Neural progenitor cell (in vitro differentiated cells): ENCODE measurements at regions not wholly inside any gene's neighbourhood (a gene's known extent, or its start where the extent isn't known, plus 50 kb on each side); places are given as distances from the start of the nearest gene placed in this dataset.

ENCODE experiments used
- DNase-seq: peaks from one replicate; pipeline ENCODE4 v3.0.0-alpha.2; 2016; ENCODE audit warnings: low spot score
- H2AFZ ChIP-seq: fragments of 200-600 bp; sonication (generic); replicated peaks from 2 replicates; pipeline ENCODE4 v1.6.1; 2016; ENCODE audit warnings: antibody characterized with exemption
- H3F3A ChIP-seq: fragments of 200-600 bp; sonication (generic); 2 replicates; pipeline ENCODE4 v1.6.1; 2016; ENCODE audit warnings: antibody characterized with exemption, low read depth
- H3K27ac ChIP-seq: fragments of 200-600 bp; sonication (generic); 2 replicates; pipeline ENCODE4 v1.5.1; 2016; ENCODE audit warnings: mild to moderate bottlenecking
- H3K27me3 ChIP-seq: fragments of 200-600 bp; sonication (generic); 2 replicates; pipeline ENCODE4 v1.6.1; 2016; ENCODE audit warnings: mild to moderate bottlenecking, moderate library complexity
- H3K36me3 ChIP-seq: fragments of 200-600 bp; sonication (generic); 2 replicates; pipeline ENCODE4 v1.5.1; 2016
- H3K4me1 ChIP-seq: fragments of 200-600 bp; sonication (generic); 2 replicates; pipeline ENCODE4 v1.6.1; 2016; ENCODE audit warnings: mixed run types
- H3K4me2 ChIP-seq: fragments of 200-600 bp; sonication (generic); 2 replicates; pipeline ENCODE4 v1.6.1; 2016
- H3K4me3 ChIP-seq: fragments of 200-600 bp; sonication (generic); 2 replicates; pipeline ENCODE4 v1.5.1; 2016
- H3K79me2 ChIP-seq: fragments of 200-600 bp; sonication (generic); 2 replicates; pipeline ENCODE4 v1.6.1; 2016; ENCODE audit warnings: low read depth
- H3K9ac ChIP-seq: fragments of 200-600 bp; sonication (generic); 2 replicates; pipeline ENCODE4 v1.6.1; 2016
- H3K9me3 ChIP-seq: fragments of 200-600 bp; sonication (generic); 2 replicates; pipeline ENCODE4 v1.5.1; 2016; ENCODE audit warnings: low read depth
- H4K20me1 ChIP-seq: fragments of 200-600 bp; sonication (generic); 2 replicates; pipeline ENCODE4 v1.6.1; 2016; ENCODE audit warnings: low read depth
- H3K27ac Mint-ChIP-seq: 3 replicates; pipeline ENCODE4 v1.8.0; 2021; ENCODE audit warnings: mixed read lengths
- H3K27me3 Mint-ChIP-seq: 2 replicates; pipeline ENCODE4 v1.8.0; 2022; ENCODE audit warnings: low read depth, mild to moderate bottlenecking, inconsistent platforms, moderate library complexity, mixed read lengths; ENCODE audit not compliant: insufficient read depth
- H3K36me3 Mint-ChIP-seq: 3 replicates; pipeline ENCODE4 v1.8.0; 2021; ENCODE audit warnings: mixed read lengths
- H3K4me1 Mint-ChIP-seq: 3 replicates; pipeline ENCODE4 v1.8.0; 2021; ENCODE audit warnings: mixed read lengths
- H3K4me3 Mint-ChIP-seq: 3 replicates; pipeline ENCODE4 v1.8.0; 2021; ENCODE audit warnings: mild to moderate bottlenecking, moderate library complexity, mixed read lengths
- H3K9me3 Mint-ChIP-seq: 3 replicates; pipeline ENCODE4 v1.8.0; 2020; ENCODE audit warnings: mixed read lengths
- EZH2 ChIP-seq: fragments of 200-600 bp; sonication (generic); IDR thresholded peaks from 2 replicates; pipeline ENCODE4 v1.6.1; 2017; ENCODE audit warnings: antibody characterized with exemption, mild to moderate bottlenecking, moderate library complexity
- EZH2phosphoT487 ChIP-seq: fragments of 200-600 bp; sonication (generic); IDR thresholded peaks from 2 replicates; pipeline ENCODE4 v1.6.1; 2017; ENCODE audit warnings: antibody characterized with exemption
- TF ChIP-seq, protein P1 (sequence below): fragments of 200-600 bp; sonication (generic); IDR thresholded peaks from 2 replicates; pipeline ENCODE4 v1.5.1; 2017; ENCODE audit warnings: antibody characterized with exemption, mild to moderate bottlenecking

GRCh38 chr5:3047212-3047774 is 295.8 kb upstream of the IRX2 start:
- H3K79me2 ChIP-seq = no peaks in the 10 kb centered on the region
- TF ChIP-seq EZH2 (no peak), EZH2phosphoT487 (no peak)
- TF ChIP-seq, protein P1, sequence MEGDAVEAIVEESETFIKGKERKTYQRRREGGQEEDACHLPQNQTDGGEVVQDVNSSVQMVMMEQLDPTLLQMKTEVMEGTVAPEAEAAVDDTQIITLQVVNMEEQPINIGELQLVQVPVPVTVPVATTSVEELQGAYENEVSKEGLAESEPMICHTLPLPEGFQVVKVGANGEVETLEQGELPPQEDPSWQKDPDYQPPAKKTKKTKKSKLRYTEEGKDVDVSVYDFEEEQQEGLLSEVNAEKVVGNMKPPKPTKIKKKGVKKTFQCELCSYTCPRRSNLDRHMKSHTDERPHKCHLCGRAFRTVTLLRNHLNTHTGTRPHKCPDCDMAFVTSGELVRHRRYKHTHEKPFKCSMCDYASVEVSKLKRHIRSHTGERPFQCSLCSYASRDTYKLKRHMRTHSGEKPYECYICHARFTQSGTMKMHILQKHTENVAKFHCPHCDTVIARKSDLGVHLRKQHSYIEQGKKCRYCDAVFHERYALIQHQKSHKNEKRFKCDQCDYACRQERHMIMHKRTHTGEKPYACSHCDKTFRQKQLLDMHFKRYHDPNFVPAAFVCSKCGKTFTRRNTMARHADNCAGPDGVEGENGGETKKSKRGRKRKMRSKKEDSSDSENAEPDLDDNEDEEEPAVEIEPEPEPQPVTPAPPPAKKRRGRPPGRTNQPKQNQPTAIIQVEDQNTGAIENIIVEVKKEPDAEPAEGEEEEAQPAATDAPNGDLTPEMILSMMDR = no peak
- H3K9ac ChIP-seq = no peak overlapping the region
- no peak for DNase-seq
- H3K4me3 ChIP-seq = no peak overlapping the region
- no peaks in the 10 kb centered on the region for H3K9me3 Mint-ChIP-seq
- H4K20me1 ChIP-seq = no peaks in the 10 kb centered on the region
- H3K4me3 Mint-ChIP-seq = no peak overlapping the region
- H3K9me3 ChIP-seq = no peaks in the 10 kb centered on the region
- no peaks in the 10 kb centered on the region for H3K4me1 ChIP-seq
- no peak overlapping the region for H3K27ac Mint-ChIP-seq
- no peaks in the 10 kb centered on the region for H3F3A ChIP-seq
- peaks cover 8% of the 10 kb centered on the region for H3K4me1 Mint-ChIP-seq
- H3K27ac ChIP-seq = no peak overlapping the region
- no peaks in the 10 kb centered on the region for H3K27me3 Mint-ChIP-seq
- no peaks in the 10 kb centered on the region for H3K36me3 Mint-ChIP-seq
- no peaks in the 10 kb centered on the region for H3K27me3 ChIP-seq
- H3K36me3 ChIP-seq = no peaks in the 10 kb centered on the region
- no peak overlapping the region for H2AFZ ChIP-seq
- H3K4me2 ChIP-seq = no peak overlapping the region

- H4K20me1 ChIP-seq = no peaks in the 10 kb centered on the region
- H3K9me3 ChIP-seq = no peaks in the 10 kb centered on the region
- Mint-ChIP-seq H3K4me1 (peaks cover 8% of the 10 kb centered on the region), H3K36me3 (no peaks in the 10 kb centered on the region), H3K4me3 (no peak overlapping the region), H3K9me3 (no peaks in the 10 kb centered on the region), H3K27ac (no peak overlapping the region), H3K27me3 (no peaks in the 10 kb centered on the region)
- no peak overlapping the region for H2AFZ ChIP-seq
- no peaks in the 10 kb centered on the region for H3K79me2 ChIP-seq
- no peak overlapping the region for H3K4me2 ChIP-seq
- H3K9ac ChIP-seq = no peak overlapping the region
- no peak overlapping the region for H3K4me3 ChIP-seq
- TF ChIP-seq, protein P1 = no peak
- TF ChIP-seq EZH2phosphoT487 = no peak
- no peak for TF ChIP-seq EZH2
- H3K27me3 ChIP-seq = no peaks in the 10 kb centered on the region
- DNase-seq = no peak
- H3K36me3 ChIP-seq = no peaks in the 10 kb centered on the region
- H3K27ac ChIP-seq = no peak overlapping the region
- H3F3A ChIP-seq = no peaks in the 10 kb centered on the region
- H3K4me1 ChIP-seq = no peaks in the 10 kb centered on the region
Observed at GRCh38 chr5:3043600-3043999, 292.1 kb upstream of the IRX2 start.

DNA sequence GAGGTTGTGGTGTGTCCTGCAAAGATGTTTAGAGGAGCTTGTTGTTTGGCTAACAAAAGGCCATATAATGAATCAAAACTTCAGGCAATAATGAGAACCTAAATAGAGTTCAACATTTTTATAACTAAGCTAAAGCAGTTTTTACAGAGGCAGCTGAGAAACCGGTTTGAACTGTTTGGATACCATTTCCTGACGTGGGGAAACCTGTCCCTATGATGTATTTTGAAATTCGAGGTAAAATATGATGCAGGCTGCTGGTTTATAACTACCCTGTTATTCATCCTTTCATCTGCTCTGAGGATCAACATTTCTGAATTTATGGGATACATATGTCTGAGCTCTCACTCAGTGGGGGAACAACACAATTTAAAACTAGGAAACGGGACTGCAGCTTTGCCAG is 289.5 kb upstream of the IRX2 start:
- Histone ChIP-seq H3K27me3 (no peaks in the 10 kb centered on the region), H3K9ac (no peak overlapping the region), H3K27ac (no peak overlapping the region), H4K20me1 (no peaks in the 10 kb centered on the region), H3K79me2 (no peaks in the 10 kb centered on the region), H3K4me3 (no peak overlapping the region), H3K4me2 (no peak overlapping the region), H2AFZ (no peak overlapping the region), H3K9me3 (no peaks in the 10 kb centered on the region), H3K4me1 (no peaks in the 10 kb centered on the region), H3K36me3 (no peaks in the 10 kb centered on the region), H3F3A (no peaks in the 10 kb centered on the region)
- Mint-ChIP-seq H3K27me3 (no peaks in the 10 kb centered on the region), H3K36me3 (no peaks in the 10 kb centered on the region), H3K4me1 (peaks cover 8% of the 10 kb centered on the region), H3K9me3 (peaks cover 5% of the 10 kb centered on the region), H3K27ac (no peak overlapping the region), H3K4me3 (no peak overlapping the region)
- TF ChIP-seq, protein P1 = no peak
- TF ChIP-seq EZH2 (no peak), EZH2phosphoT487 (no peak)
- DNase-seq = no peak
